ENCODE measurements at regions not wholly inside any gene's neighbourhood (a gene's known extent, or its start where the extent isn't known, plus 50 kb on each side); places are given as distances from the start of the nearest gene placed in this dataset.

DNA sequence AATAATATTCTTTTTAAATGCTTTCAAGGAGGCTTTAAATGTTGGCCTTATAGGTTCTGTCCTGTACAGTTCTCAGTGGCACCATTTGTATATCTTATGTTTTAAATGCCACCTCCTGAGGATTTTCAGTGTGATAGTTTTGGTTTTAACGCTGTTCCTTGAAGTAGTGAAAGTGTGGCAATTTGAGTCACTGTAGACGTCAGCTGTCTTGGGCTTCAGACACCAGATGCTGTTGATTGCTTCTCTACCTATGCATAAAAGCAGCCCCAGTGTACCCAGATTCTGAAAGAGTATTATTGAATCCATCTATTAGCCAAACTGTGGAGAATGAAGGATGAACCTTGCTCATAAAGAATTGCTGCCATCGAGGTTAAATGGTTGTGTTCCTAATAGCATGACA is 316.8 kb upstream of the GBE1 start:
- TF ChIP-seq POLR2A (IDR thresholded peaks at IDR 0.05), result no peak
- TF ChIP-seq, protein P1, sequence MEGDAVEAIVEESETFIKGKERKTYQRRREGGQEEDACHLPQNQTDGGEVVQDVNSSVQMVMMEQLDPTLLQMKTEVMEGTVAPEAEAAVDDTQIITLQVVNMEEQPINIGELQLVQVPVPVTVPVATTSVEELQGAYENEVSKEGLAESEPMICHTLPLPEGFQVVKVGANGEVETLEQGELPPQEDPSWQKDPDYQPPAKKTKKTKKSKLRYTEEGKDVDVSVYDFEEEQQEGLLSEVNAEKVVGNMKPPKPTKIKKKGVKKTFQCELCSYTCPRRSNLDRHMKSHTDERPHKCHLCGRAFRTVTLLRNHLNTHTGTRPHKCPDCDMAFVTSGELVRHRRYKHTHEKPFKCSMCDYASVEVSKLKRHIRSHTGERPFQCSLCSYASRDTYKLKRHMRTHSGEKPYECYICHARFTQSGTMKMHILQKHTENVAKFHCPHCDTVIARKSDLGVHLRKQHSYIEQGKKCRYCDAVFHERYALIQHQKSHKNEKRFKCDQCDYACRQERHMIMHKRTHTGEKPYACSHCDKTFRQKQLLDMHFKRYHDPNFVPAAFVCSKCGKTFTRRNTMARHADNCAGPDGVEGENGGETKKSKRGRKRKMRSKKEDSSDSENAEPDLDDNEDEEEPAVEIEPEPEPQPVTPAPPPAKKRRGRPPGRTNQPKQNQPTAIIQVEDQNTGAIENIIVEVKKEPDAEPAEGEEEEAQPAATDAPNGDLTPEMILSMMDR (IDR thresholded peaks at IDR 0.05 in 4 of 5, conservative IDR thresholded peaks at IDR 0.05 in 1 of 5), result no peak
